ENCODE measurements at regions not wholly inside any gene's neighbourhood (a gene's known extent, or its start where the extent isn't known, plus 50 kb on each side); places are given as distances from the start of the nearest gene placed in this dataset.

- no peak overlapping the region for H2AFZ ChIP-seq
- TF ChIP-seq EZH2phosphoT487 (IDR thresholded peaks at IDR 0.05; ENCODE audit: unreplicated experiment) (no peak), EZH2 (IDR thresholded peaks at IDR 0.05; ENCODE audit: low read depth, unreplicated experiment) (no peak), REST (IDR thresholded peaks at IDR 0.05; ENCODE audit: unreplicated experiment) (no peak), CREB1 (CRISPR knock-in tag; IDR thresholded peaks at IDR 0.05; ENCODE audit: low read depth) (no peak), ZNF114 (CRISPR knock-in tag; IDR thresholded peaks at IDR 0.05) (no peak), ZNF331 (CRISPR knock-in tag; IDR thresholded peaks at IDR 0.05; ENCODE audit: low read depth) (no peak), JUNB (IDR thresholded peaks at IDR 0.05; ENCODE audit: unreplicated experiment) (no peak), ZNF462 (CRISPR knock-in tag; IDR thresholded peaks at IDR 0.05) (no peak), STAT1 (IDR thresholded peaks at IDR 0.05; ENCODE audit: unreplicated experiment) (no peak), CTCF (conservative IDR thresholded peaks at IDR 0.05; ENCODE audit: low read depth in 2 of 2) (no peak), NANOG (IDR thresholded peaks at IDR 0.05; ENCODE audit: borderline replicate concordance) (no peak), POLR2AphosphoS5 (IDR thresholded peaks at IDR 0.05; ENCODE audit: low read depth) (no peak)
- H3K4me3 ChIP-seq = no peak overlapping the region
- no peak overlapping the region for H3K27ac ChIP-seq (ENCODE audit: low read depth)
- Mint-ChIP-seq H3K9me3 (no peaks in the 10 kb centered on the region), H3K4me1 (peaks cover 10% of the 10 kb centered on the region), H3K4me3 (no peak overlapping the region), H3K27ac (no peak overlapping the region), H3K27me3 (ENCODE audit: insufficient read depth, low read depth, poor library complexity) (no peaks in the 10 kb centered on the region), H3K36me3 (ENCODE audit: low read depth) (no peaks in the 10 kb centered on the region)
- no peaks in the 10 kb centered on the region for H3F3A ChIP-seq (replicated peaks; ENCODE audit: low read depth)
- no peaks in the 10 kb centered on the region for H3K36me3 ChIP-seq (ENCODE audit: insufficient read depth)
- H3K27me3 ChIP-seq (ENCODE audit: insufficient read depth) = no peaks in the 10 kb centered on the region
- H3K4me1 ChIP-seq (ENCODE audit: insufficient read depth) = peaks cover 6% of the 10 kb centered on the region; the same call in 1 of the 2 replicates
- H3K79me2 ChIP-seq (replicated peaks; ENCODE audit: insufficient read depth) = no peaks in the 10 kb centered on the region
- no peak overlapping the region for H3K4me2 ChIP-seq
- peaks cover 3% of the 10 kb centered on the region; the same call in 1 of the 2 replicates for H3K9me2 ChIP-seq (ENCODE audit: insufficient read depth)
- H4K20me1 ChIP-seq (replicated peaks; ENCODE audit: insufficient read depth) = no peaks in the 10 kb centered on the region
- ATAC-seq = no peak
- DNase-seq (ENCODE audit: low spot score) = no peak
Observed at GRCh38 chr17:71296005-71296404, 824.8 kb upstream of the SOX9 start.

Data from GM23338 (cell line).